Epithelial cell of esophagus (primary cell): ENCODE measurements at regions not wholly inside any gene's neighbourhood (a gene's known extent, or its start where the extent isn't known, plus 50 kb on each side); places are given as distances from the start of the nearest gene placed in this dataset.

Source experiments
- DNase-seq: peaks from one replicate; pipeline ENCODE4 v3.0.0; 2010; ENCODE audit warnings: low read depth
- H3K4me3 ChIP-seq: 2 replicates; pipeline ENCODE4 v1.5.1; 2011; ENCODE audit warnings: mild to moderate bottlenecking, low read length, control low read depth
- CTCF ChIP-seq: IDR thresholded peaks from 2 replicates; pipeline ENCODE4 v1.5.1; 2011; ENCODE audit warnings: low read depth, mild to moderate bottlenecking, low read length, control low read depth, inconsistent platforms; ENCODE audit not compliant: insufficient read depth; ENCODE audit errors: missing control alignments

GRCh38 chr7:17239683-17240521, 58.5 kb upstream of the AHR start:
- H3K4me3 ChIP-seq, result no peak overlapping the region
- no peak for TF ChIP-seq CTCF
- DNase-seq, result peak; percentile 45

GRCh38 chr7:17242504-17242903, 55.9 kb upstream of the AHR start:
- DNase-seq, result peak; percentile 63
- no peak for TF ChIP-seq CTCF
- H3K4me3 ChIP-seq, result no peak overlapping the region

- DNase-seq, result no peak
- no peak overlapping the region for H3K4me3 ChIP-seq
- TF ChIP-seq CTCF, result no peak
These were observed 53.7 kb upstream of the AHR start for GRCh38 chr7:17244786-17245185.

- TF ChIP-seq CTCF, result no peak
- no peak overlapping the region for H3K4me3 ChIP-seq
- no peak for DNase-seq
These were observed 51.1 kb upstream of the AHR start for GRCh38 chr7:17247357-17247756.

- no peak overlapping the region for H3K4me3 ChIP-seq
- TF ChIP-seq CTCF, result no peak
- DNase-seq, result no peak
These were observed 49.9 kb upstream of the AHR start for GRCh38 chr7:17248527-17248926.
